GM18870 (cell line): ENCODE measurements at regions not wholly inside any gene's neighbourhood (a gene's known extent, or its start where the extent isn't known, plus 50 kb on each side); places are given as distances from the start of the nearest gene placed in this dataset.
"Not testable (repeated sequence)": the region's sequence is repeated elsewhere in the genome, so short reads cannot be mapped to it uniquely, and the experiment has no call there.

ENCODE experiments used
- ATAC-seq: cut with Tn5 transposase; IDR thresholded peaks from one replicate; pipeline ENCODE4 v1.9.1; 2021; ENCODE audit warnings: moderate library complexity; ENCODE audit not compliant: unreplicated experiment

GRCh38 chr10:23543691-23544380, 105.0 kb downstream of the OTUD1 start:
- ATAC-seq, result no peak

- not testable (repeated sequence) for ATAC-seq
These were observed 107.0 kb downstream of the OTUD1 start for GRCh38 chr10:23545866-23546265.

GRCh38 chr10:23556727-23557440, 118.0 kb downstream of the OTUD1 start:
- no peak for ATAC-seq

GRCh38 chr10:23557777-23558176, 118.9 kb downstream of the OTUD1 start:
- ATAC-seq, result no peak

DNA sequence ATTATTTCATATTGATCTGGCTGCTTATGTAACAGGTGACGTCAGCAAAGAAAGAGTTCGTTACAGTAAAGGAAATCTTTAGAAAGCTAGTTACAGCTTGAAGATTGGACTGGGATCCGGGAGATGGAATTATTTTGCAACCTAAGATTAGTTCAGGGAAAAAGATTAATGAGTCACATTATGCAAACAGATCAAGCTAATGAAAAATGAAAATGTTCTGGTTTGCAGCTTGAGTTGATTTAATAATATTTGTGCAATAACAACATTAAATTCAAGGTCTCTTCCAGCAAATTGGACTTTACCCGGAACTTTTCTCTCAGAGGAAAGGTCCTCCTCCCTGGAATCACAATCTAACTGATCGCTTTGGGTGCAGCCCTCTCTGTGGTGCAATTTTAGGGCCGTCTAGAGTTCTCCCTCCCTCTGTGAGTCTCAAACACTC, 119.5 kb downstream of the OTUD1 start:
- no peak for ATAC-seq

GRCh38 chr10:23568996-23569395, 130.1 kb downstream of the OTUD1 start:
- ATAC-seq, result no peak

DNA sequence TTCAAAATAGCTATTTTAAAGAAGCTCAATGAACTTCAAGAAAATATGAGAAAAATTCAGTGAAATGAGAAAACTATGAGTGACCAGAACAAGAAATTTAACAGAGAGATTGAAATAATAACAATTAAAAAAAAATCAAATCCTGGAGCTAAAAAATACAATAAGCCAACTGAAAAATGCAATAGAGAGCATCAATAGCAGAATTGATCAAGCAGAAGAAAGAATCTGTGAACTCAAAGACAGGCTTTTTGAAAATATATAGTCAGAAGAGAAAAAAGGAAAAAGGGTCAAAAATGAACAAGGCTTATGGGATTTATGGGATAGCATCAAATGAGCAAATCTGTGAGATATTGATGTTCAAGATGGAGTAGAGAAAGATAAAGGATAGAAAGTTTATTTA, 133.0 kb downstream of the OTUD1 start:
- no peak for ATAC-seq

DNA sequence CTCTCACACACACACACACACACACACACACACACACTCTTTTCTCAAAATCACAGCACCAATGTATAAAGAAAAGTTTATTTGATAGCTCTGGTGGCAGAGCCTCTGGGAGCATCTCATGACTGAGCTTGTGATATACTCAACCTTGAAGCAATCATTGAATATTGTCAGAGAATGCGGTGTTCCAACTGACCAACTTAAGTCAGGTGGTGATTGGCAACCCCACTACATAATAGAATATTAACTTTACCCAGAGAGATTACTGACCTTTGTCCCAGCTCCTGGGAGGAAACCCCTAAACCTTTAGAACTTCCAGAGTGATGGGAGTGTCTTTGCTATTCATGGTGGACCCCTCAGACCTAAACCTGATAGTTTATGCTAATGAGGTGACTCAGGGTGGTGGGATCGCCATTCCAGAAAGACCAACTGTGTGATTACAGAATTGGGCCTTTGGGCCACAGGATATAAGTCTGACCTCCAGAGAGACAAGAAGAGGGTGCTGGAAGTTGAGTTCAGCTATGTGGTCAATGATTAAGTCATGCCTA, 143.1 kb downstream of the OTUD1 start:
- ATAC-seq, result no peak

DNA sequence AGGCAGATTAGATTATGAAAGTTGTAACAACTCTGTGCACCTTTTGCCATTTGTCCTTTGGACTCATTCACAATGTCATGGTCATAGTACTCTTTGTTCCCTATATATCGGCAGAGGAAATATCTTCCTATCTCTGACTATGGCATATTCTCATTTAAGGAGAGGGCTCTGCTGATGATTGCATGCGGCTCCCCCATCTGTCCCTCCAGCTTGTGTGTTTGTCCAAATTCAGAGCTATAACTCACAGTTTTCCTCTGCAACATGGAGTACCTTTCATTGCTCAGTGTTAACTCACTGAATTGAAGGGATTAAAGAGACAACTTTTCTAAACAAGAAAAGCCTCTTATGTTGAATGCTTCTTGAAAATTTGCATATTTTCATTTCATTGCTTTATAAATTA, 145.5 kb downstream of the OTUD1 start:
- no peak for ATAC-seq

GRCh38 chr10:23585186-23585585, 146.3 kb downstream of the OTUD1 start:
- no peak for ATAC-seq

GRCh38 chr10:23585666-23586065, 146.8 kb downstream of the OTUD1 start:
- ATAC-seq, result no peak

- not testable (repeated sequence) for ATAC-seq
These were observed 156.4 kb downstream of the OTUD1 start for GRCh38 chr10:23595278-23595677.

DNA sequence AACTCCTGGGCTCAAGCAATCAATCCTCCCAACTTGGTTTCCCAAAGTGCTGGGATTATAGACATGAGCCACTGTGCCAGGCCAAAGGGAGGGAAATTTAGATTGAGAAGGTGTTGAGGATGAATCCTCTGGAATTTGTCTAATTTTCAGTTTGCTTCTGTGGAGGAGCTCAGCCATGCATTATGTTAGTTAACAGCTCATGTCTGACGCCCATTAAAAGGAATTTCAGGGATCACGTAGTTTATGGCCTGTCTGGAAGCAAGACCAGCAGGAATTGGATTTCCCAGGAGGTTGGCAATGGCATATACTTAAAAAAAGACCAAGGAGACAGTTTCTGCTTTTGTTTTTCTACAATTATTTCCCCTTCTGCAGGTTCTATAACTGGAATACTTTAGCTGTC, 165.7 kb downstream of the OTUD1 start:
- no peak for ATAC-seq

- ATAC-seq, result no peak
These were observed 167.6 kb downstream of the OTUD1 start for GRCh38 chr10:23606456-23606855.

DNA sequence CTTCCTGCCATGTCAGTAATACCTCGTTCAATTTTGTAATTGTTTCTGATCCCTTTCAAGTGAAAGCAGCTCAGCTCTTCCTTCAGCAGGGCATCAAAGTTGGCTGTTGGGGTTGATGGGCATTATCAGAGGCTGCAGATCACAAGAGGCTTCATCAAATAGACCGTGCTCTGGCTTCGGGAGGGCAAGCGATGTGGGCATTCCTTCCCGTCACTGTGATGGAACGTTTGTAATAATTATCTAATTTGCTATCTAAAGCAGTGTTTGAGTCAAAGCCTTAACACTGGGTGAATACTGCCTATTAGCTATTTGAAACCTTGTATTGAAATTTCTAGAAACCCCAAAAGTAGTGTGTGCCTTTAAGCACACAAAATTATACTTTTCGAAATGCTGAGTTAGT, 170.1 kb downstream of the OTUD1 start:
- ATAC-seq, result no peak

DNA sequence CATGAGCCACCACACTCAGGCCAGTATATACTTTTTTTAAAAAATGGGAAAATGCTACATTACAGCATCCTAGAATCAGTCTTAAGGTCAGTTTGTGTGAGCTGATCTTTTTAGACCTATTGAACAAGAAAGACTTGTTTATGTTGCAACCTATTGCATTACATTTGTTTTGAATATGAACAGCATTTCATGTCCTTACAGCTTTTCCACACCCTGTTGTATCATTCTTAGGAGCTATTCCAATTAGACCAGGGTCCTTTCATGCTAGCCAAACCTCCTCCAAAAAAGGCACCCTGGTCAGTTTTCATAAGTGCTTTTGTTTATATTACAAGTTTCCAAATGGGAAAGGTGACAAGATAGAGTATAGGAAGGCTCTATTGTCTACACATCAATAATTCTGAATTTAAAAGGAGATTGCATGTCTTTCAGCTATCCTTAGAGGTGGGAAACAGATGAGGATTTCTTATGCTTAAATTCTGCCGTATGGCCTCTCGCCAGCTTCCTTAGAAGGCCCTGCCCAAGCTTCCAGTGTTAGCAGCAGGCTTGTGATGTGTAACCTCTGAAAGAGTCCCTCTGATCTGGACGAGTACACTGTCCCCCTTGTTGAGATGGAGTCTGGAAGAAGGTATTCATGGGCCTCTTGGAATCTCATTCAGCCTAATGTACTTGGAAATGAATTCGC, 171.9 kb downstream of the OTUD1 start:
- no peak for ATAC-seq

DNA sequence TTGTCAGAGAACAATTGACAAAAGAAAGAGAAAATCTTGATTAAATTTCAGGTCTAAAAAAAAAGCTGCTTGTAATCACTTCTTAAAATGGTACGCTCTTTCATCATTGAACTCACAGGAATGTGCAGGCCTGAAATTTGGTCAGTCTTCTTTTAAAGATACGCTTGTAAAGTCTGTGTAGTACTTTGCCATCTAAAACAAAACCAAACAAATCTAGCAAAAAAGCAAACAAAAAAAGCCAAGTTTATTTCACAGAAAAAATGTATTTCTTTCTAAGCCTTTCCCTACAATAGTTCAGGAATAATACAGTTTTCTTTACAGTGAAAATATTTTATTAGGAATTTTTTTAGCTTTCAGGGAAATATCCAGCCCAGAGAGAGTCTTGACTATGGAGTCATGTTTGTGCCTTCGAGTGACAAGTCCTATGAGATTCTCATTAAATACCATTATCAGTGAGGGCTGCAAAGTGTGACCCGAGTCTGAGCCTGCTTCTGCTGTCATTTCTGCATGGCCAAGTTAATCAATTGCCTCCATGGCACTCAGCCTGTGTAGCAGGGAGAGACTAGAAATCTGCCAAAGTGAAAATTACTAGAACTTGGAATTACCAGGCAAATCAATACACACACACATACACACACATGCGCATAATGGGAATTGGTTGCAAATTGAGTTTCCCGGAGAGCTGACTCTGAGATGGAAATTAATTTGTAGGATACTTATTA, 172.6 kb downstream of the OTUD1 start:
- no peak for ATAC-seq

DNA sequence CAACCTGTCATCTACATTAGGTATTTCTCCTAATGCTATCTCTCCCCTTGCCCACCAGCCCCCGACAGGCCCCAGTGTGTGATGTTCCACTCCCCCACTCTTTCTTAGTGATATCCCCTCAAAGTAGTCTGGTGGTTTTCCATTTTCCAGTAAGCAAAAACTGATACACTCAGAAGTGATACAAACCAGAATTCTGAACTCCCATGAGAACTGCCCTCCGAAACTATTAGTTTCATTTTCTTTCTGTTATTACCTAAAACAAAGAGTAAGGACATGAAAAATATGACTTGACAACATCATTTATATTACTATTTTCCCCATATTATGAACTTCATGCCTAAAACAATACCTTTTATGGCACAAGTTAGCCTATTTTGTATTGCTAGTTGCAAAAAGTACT, 175.0 kb downstream of the OTUD1 start:
- ATAC-seq, result peak; percentile 57

DNA sequence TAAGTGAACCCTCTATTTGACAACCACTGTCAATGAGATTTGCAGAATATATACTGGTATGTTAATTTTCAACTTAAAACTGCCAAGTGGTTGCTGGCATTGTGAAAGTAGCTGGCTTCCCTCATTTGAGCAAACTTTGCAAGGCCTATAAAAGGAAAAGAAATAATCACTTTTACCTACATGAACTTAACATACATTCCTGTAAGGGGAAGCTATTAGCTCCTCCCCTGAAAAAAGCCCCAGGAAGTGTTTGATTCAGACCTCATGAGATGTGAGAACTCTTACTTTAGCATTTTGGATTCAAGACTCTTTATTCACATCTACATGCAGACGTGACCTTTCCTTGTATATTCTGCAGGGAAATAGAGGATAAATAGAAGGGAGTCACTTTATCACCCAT, 175.6 kb downstream of the OTUD1 start:
- ATAC-seq, result peak; percentile 40

DNA sequence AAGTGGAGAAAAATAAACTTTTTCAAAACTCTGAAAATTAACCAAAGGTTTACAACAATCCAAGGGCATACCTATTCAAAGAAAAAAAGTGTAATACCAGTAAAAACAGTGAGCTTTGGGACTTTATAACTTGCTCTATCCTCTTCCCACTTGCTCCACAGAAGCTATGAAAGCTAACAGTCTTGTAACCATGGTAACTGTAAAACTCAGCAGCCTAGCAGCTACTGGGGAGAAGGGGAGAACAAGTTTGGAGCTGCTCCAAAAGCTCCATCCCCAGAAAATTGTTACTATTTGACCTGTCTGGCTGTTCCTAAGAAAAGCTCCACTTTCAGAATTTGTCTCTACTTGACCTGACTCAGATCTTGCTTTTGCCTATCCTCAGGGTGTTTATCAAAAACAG, 191.5 kb downstream of the OTUD1 start:
- no peak for ATAC-seq

DNA sequence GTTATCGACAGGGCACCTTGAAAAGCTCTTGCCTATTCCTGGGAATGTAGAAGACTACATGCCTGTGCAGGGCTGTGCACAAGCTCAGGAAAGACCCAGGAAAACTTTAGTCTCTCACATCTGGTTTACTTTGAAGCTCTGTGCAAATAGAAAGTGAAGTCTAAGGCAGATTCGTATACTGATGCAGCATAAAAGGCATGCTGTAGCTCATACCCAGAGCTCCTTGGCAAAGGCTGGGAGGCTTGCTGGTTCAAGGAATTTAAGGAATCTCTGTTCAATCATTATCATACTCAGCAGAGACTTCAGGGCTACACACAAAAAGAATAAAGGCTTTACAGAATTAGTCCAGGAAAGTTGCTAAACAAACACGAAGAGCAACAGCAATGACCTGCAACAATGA, 192.0 kb downstream of the OTUD1 start:
- no peak for ATAC-seq
